Stimulated activated CD4-positive, alpha-beta T cell treated with anti-CD3 and anti-CD28 coated beads, Interleukin-4, amount 100 ng/mL, for 4 hours (primary cell): ENCODE measurements at regions not wholly inside any gene's neighbourhood (a gene's known extent, or its start where the extent isn't known, plus 50 kb on each side); places are given as distances from the start of the nearest gene placed in this dataset.

Experiments used
- DNase-seq, 2 experiments: peaks; one replicate each; pipeline ENCODE4 v3.0.0-alpha.2; 2020

DNA sequence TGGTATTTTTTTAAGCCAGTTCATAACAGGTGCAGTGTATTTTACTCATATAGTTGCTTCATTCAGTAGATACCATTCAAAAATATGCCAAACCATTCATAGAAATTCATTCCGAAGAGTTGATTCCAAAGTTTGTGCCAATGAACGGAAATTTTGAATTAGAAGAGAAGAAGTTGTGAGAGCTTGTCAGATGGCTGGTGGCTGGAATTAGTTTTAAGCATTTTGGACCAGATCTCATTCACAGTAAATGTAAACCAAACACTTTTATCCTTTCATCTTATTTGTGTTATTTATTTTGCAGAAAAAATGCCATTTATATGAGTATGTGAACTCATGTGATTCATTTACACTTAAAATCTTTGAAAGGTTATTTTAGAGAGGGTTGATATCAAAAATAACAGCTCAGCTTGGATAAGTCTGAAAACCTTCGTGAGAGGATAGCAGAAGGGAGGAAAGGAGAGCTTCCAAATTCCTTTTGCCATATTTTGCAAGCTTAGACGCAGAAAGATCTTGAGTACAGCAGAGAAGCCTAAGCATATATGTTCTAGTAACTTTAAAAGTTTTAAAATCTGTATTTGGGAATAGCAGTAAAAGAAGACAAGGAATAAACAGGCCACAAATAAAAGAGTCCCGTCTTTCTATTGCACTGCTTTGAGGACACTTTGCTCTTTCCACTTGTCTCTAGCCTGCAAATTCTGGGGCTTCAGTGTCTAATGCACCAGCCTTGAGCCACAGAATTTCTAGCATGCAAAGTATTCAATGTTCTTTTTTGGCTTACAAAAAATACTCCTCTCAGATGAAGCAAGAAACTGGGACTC, 253.6 kb upstream of the FLRT2 start:
- no peak for DNase-seq

DNA sequence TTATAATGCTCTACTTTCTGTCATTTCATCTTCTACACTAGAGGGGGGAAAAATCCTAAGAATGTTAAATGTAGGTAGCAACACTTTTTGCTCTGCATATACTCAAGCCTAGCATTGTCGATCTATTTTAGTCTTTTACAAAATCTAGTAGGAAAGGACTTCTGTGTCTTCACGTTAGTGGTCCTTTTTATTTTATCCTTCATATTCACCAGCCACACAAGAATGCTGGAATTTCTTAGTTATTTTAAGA, 253.0 kb upstream of the FLRT2 start:
- DNase-seq, result no peak

DNA sequence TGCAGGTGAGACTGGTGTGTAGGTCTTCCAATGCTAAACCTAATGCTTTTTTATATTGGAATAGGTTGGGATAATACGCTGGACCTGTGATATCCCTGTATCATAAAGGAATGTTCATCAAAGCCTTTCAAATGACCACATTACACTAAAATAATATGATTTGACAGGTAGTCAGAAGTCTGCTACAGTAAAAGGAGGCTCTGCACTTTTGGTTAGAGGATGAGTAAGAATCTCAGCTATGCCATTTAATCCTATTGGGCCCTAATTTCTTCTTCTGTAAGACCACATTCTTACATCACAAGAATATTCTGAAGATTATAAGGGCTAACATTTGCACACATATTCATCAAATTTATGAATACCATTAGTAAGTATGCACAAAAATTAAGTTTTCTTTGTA, 250.5 kb upstream of the FLRT2 start:
- no peak for DNase-seq

DNA sequence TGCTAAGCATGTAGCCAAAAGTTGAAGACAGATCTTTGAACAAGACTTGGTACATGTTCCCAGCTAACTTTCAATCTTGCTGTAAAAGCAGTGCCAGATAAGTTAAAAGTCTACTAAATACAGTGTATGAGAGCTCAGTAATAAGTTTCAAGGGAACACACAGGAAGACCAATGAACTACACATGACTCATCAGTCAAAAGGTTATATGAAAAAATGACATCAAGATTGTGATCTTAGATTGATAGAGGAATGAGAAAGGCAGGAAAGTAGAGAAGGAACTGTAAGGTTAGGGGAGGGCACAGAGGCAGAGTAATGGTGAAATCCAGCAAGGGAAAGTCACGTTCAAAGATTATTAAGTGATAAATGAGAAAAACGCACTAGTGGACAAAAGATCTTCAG, 249.9 kb upstream of the FLRT2 start:
- no peak for DNase-seq

DNA sequence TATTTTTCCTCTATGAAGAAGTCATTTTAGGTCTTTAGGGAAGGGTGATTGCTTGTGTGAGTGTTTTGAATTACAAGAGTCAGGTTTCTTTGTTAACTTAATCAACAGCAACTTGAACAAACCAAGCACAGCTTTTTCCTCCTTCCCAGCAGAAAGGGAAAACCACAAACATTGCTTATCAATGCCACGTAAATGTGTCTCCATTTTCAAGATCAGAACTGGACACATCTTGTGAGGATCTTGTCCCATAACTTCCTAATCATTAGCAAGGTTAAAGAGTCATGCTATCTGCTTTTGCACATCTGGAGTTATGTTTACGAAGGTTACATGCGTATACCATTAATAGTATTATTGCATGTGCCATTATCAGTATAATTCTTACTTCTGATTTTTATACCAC, 248.0 kb upstream of the FLRT2 start:
- DNase-seq, result no peak

DNA sequence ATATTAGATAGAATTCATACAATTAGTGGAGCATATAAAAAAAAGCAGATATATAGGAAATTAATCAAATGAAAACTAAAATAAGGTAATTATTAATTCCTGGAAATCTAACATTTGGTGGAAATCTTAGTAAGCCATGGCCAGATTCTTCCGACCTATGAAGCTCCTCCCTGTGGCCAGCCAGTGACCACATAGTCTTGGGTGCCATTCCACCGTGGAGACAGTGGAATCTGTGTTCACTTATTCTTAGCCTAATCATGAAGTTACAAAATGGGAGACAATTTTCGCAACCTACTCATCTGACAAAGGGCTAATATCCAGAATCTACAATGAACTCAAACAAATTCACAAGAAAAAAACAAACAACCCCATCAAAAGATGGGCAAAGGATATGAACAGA, 241.9 kb upstream of the FLRT2 start:
- no peak for DNase-seq

DNA sequence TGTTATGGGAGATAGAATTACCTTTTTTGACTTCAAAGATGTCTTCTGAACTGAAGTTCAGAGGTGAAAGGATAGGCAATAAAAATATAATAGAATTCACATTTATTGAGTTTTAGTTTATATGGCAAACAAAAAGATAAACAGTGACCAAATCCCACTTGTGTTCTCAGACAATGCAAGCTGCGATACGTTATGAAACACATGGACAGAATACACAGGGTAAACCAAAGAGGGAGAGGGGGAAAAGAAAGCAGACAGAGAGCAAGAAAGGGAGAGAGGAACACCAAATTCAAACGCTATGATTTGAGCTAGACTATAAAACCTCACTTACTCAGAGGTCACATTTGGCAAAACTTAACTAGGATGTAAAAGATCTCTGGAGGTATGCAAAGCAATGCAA, 238.2 kb upstream of the FLRT2 start:
- DNase-seq, result no peak

DNA sequence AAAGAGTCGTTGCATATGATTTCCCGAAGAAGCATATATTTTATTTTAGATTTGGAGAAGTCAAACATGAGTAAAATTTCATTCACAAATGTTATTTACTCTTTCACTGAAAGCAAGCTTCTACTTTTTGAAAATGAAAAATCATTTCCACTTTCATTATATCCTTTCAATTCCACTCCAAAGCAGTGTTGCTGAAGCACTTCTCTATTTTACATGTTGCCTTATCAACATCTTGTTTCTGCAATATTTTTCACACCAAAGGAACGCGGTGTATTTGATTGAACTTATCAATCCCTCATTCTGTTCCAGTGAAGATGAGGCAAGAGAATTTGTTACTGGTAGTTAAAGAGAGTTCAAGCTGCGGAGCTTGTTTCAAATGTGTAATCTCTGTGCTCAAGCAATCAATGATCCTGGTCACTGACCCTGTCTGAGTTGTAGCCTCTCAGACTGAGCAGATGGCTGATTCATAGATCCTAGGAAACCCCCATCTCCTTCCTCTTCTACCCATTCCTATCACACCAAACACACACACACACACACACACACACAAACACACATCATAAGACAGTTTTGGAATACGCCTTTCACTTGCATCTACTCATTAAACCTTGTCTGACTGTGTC, 236.2 kb upstream of the FLRT2 start:
- no peak for DNase-seq

DNA sequence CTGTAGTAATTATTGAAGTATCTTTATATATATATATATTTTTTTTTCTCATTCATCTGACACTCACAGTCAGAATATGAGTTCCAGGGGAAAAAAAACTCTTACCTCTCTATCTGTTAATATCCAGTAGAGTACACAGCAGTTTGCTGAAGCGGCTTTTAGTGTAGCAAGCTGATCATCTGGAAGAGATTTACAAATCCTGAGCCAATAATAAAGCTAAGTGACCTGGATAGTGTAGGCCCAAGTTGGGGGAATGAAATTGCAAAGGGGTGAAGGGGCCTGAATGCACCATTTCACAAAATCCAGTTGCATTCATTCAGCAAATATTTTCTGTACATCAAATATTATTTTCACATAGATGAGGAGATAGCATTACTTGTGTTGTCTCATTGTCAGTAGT, 234.6 kb upstream of the FLRT2 start:
- DNase-seq, result no peak

DNA sequence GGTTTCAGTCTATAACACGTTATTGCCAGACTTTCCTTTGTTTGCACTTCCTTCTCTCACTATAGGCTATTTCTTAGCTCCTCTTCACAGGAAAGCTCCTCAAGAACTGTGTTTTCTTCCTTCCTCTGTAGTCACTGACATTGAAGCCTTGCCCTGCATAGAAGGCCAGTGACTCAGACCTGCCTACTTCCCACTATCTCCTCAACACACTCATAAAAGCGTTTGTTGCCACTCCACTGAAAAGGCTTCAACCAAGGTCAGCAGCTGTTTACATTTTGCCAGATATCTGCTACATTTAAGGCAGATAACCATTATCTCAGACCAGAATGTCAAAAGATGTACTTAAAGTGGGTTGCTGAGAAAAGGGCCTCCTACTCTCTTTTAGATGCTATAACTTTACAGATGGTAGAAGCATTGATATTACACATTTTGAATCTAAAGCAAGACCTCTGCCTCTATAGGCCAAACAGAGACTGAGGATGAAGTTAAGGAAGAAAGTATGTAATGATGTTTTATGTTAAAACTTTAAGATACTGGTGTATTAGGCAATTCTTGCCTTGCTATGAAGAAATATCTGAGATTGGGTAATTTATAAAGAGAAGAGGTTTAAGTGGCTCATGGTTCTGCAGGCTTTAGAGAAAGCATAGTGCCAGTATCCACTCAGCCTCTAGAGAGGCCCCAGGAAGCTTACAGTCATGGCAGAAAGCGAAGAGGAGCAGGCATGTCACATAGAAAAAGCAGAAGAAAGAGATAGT, 233.3 kb upstream of the FLRT2 start:
- no peak for DNase-seq

DNA sequence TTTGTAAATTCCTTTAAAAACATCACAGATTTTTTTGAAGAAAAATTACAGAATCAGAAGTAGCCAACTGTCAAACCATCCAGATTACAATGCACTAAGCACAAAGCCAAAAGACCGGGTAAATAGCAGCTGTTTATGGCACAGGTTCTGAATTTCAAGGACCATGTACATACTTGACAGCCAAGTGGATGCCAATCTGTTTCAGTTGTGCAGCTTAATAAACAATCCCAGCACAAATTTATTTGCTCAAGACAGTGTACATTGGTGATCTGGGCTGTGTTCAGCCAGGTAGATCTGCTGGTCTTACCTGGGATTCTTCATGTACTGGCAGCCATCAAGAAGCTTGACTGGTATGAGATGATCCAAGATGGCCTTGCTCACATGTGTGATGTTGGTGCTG, 229.8 kb upstream of the FLRT2 start:
- DNase-seq, result no peak

DNA sequence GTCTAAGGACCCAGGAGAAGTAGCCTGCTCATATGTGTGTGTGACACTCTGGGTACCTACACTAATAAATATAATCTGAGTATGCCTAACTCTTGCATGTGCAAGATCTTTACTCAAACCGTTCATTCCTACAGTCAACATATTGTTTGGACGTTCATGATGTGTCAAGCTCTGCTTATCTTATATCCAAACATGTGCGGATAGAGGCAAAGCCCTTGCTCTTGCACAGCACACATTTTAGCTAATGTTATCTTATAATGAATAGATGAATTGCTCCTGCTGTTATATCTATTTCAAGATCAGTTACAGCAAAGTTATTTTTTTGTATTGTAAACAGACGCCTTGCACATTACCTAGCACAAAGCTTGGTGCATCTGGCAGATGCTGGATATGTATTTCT, 228.4 kb upstream of the FLRT2 start:
- DNase-seq, result no peak

DNA sequence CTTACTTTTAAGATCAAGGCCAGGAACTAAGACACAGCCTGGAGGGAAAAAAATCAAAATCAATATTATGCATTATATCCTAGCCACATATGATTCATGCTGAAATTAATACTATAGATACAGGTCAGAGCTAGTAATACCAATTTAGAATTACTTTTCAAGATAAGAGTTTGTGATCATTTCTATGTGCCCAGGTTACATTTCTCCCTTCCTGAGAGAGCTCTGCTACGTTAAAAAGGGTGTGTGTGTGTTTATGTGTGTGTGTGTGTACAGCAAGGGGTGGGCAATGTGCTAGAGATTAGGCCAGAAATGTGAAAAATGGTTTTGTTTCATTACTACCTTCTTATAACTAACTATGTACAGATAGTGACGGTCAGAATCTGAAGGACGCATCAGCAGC, 223.9 kb upstream of the FLRT2 start:
- no peak for DNase-seq

DNA sequence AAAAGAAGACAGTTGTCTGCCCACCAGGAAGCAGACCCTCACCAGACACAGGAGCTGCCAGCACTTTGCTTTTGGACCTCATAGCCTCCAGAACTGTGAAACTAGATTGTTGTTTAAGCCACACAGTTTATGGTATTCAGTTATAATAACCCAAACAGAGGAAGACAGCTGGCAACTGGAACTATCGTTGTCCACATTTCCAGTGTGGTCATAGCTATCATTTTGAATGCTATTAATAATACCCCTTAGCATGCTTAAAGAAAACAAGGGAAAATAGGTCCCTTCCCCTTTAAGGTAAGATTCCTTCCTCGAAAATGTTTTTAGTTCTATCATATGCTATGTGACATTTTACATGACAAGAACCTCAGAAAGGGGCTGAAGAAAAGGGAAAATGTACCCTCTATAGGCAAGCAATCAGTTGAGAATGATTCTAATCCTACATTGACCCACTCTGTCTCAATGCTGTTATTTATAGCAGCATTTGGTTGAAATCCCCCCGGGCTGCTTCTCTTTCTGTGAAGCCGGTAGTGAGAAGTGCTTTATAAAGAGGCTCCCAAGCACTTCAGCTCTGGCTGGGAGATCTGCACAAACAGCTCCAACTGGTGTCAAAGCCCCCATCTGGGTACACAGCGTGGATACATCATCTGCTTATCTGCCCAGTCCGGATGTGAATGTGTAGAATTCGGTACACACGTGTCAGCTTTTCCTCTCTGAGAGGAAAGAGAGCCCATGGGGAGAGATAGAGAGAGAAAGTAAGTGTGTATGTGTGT, 221.2 kb upstream of the FLRT2 start:
- DNase-seq, result no peak

DNA sequence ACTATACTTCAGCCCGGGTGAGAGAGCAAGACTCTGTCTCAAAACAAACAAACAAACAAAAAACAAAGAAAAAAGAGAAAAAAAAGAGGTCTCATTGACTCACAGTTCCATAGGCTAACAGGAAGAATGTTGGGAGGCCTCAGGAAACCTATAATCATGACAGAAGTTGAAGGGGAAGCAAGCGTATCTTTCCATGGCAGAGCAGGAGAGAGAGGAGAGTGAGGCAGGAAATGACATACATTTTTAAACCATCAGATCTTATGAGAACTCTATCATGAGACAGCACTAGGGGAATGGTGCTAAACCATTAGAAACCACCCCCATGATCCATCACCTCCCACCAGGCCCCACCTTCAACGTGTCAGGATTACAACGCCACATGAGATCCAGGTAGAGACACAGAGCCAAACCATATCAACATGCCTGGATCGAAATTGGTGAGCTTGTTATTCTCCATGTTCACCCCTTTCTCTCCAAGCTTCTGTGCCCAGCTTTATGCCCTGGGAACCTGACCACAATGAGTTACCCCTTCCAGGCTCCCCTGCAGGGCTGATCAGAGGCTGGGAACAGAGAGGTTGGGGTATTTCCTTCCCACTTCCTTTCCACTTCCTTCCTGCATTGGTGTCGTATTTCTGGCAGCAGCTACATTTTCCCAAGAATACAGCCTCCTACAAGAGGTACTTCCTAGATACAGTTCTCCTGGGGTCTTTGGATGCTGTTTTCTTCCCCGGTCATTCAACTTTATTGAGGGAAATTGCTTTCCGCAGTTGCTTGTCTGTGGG, 219.3 kb upstream of the FLRT2 start:
- DNase-seq, result no peak

DNA sequence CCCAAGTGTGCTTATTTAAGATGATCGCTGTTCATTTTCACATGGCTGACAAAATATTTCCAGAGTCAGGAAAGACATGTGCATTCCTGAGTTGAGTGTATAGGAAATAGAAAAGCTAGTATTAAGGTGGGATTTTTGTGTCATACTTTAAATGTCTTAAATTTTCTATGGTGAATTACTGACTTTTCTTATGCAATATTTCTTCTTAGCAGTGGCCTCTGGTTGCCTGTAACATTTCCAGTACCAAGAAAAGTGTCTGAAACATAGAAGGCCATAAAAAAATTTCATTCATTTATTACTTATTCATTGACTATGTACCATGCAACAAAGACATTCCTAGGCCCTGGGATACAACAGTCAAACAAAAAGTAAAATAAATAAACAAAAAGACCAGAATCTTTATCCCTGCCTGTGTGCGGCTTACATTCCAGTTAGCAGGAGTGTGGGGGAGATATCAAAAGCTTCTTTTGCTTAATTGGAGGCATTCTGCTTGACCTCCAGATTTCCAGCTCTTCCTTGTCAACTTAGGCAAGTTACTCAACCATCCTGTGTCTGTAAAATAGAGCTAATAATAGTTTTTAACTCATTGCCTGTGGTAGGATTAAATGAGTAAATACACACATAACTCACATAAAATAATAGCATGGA, 216.3 kb upstream of the FLRT2 start:
- no peak for DNase-seq

DNA sequence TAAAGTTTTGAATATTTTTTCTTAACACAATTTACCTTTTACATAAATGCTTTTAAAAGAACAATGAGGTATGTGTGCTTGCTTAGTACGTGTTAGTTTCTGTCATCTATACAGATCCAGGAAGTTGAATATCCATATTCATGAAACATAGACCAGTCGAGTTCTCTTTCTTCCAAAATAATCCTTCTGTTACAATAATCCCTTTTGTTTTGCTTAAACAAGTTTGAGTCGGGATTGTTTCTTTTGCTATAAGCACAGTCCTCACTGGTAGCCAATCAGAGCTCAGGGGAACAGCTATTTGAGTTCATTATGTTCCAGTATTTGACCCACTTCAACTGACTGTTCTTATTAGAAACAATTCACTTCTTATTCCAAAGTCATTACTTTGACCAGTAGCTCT, 214.7 kb upstream of the FLRT2 start:
- DNase-seq, result no peak

DNA sequence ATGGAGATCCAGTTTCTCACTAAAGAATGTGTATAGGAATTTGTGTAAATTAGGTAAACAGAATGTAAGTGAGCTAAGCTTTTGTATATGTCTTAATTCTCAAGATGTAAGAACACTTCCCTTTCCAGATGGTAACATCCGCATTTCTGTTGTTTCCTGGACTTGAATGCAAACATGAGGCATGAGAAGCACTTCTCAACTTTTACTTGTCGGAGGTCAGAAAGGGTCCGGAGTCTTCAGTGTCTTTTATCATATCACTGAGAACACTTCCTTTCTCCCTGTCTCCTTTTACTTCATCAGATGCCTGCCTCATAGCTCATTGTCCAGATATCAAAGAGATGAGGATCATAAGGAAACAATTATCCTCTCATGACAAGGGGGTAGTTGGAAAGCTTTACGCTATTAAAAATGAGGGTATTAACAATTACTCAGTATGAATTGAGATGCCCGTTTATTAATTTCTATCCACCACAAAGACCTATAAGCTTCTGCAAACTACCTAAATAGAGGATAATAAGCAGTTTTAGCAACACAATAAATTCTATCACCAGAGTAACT, 214.1 kb upstream of the FLRT2 start:
- no peak for DNase-seq

DNA sequence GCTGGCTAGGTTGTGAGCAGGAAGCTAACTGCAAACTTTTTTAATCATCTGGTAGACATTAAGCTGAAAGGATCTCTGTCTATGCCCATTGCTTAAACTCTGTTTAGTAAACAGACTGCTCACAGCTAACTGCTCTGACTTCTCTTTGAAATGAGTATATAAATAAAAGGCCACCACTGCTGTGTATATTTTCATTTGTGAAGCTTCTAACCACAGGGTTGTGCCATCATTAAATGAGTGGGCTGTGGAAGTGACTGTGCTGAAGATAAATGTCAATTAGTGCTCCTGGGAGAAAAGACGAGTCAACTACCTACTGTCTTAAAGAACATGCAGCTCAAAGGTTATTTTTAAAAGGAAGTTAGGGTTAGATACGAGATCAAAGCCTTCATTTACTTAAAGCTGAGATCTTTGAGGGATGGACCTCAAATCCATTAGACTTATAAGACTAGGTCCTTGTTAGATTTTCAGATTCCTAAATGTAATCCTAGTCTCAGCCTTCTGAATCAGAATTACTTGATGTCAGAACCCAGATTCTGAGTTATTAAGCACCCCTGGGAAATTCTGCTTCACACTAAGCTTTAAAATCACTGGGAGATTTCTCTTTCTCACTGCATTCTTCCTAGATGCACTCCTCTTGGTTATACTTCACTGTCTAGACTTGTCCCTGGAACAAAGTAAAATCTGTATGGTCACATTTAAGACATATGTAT, 213.1 kb upstream of the FLRT2 start:
- DNase-seq, result no peak

DNA sequence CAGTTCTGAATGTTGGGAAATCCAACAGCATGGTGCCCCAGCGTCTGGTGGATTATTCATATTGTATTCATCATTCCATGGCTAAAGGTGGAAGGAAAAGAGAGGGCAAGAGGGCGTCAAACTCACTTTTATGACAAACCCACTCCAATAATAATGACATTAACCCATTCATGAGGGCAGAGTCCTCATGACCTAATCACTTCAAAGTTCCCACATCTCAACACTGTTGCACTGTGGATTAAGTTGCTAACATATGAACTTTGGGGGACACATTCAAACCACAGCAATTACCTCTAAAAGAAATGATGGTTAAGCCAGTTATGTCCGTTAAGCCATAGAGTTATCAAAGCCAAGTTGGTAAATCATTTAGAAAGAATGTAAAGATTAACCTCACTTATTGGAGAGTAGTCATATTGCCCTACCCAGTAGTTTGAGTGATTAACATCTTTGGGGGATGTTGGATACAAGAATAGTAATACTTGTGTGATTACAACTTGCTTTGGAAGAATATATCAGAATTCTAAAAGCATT, 212.4 kb upstream of the FLRT2 start:
- DNase-seq, result no peak

DNA sequence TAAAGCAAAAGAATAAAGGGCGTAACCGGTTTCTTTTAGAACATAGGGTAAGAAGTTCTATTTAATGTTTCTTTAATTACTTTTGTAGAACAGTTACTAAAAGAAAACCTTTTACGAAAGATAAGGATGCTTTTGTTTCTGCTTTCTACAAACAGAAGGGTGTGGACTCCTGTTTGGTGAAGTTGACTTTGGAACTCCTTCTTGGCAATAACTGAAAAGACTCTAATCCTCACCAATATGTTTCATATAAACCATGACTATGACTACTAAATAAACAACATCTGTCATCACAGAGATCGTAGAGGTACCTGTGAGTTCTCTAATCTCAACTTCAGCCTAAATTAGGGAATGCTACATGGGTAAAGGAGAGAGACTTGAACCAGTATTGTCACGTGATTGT, 210.8 kb upstream of the FLRT2 start:
- no peak for DNase-seq
